ENCODE measurements at regions not wholly inside any gene's neighbourhood (a gene's known extent, or its start where the extent isn't known, plus 50 kb on each side); places are given as distances from the start of the nearest gene placed in this dataset.

- Histone ChIP-seq H3K4me2 (no peak overlapping the region), H3K9me3 (ENCODE audit: low read depth) (no peaks in the 10 kb centered on the region), H3K79me2 (ENCODE audit: low read depth) (no peaks in the 10 kb centered on the region), H2AFZ (replicated peaks) (no peak overlapping the region), H3K4me3 (no peak overlapping the region), H3K4me1 (no peaks in the 10 kb centered on the region), H3K36me3 (no peaks in the 10 kb centered on the region), H3F3A (ENCODE audit: low read depth) (no peaks in the 10 kb centered on the region), H3K9ac (no peak overlapping the region), H3K27ac (no peak overlapping the region), H3K27me3 (no peaks in the 10 kb centered on the region), H4K20me1 (ENCODE audit: low read depth) (no peaks in the 10 kb centered on the region)
- Mint-ChIP-seq H3K4me3 (no peak overlapping the region), H3K27ac (no peak overlapping the region), H3K27me3 (ENCODE audit: insufficient read depth, low read depth) (peaks cover 2% of the 10 kb centered on the region), H3K36me3 (no peaks in the 10 kb centered on the region), H3K9me3 (no peaks in the 10 kb centered on the region), H3K4me1 (no peaks in the 10 kb centered on the region)
- TF ChIP-seq CTCF (IDR thresholded peaks at IDR 0.05) (no peak), EZH2 (IDR thresholded peaks at IDR 0.05) (no peak), EZH2phosphoT487 (IDR thresholded peaks at IDR 0.05) (no peak)
- no peak for DNase-seq (ENCODE audit: low spot score)
Observed at GRCh38 chr10:8951440-8952089, 897.1 kb downstream of the GATA3 start.

- Histone ChIP-seq H3K27me3 (no peaks in the 10 kb centered on the region), H3K9ac (no peak overlapping the region), H3K79me2 (ENCODE audit: low read depth) (no peaks in the 10 kb centered on the region), H3K4me1 (no peaks in the 10 kb centered on the region), H3F3A (ENCODE audit: low read depth) (no peaks in the 10 kb centered on the region), H3K36me3 (no peaks in the 10 kb centered on the region), H3K27ac (no peak overlapping the region), H4K20me1 (ENCODE audit: low read depth) (no peaks in the 10 kb centered on the region), H3K9me3 (ENCODE audit: low read depth) (no peaks in the 10 kb centered on the region), H3K4me2 (no peak overlapping the region), H3K4me3 (no peak overlapping the region), H2AFZ (replicated peaks) (no peak overlapping the region)
- H3K9me3 Mint-ChIP-seq, result no peaks in the 10 kb centered on the region
- no peak overlapping the region for H3K4me3 Mint-ChIP-seq
- no peaks in the 10 kb centered on the region for H3K36me3 Mint-ChIP-seq
- no peak overlapping the region for H3K27ac Mint-ChIP-seq
- DNase-seq (ENCODE audit: low spot score), result no peak
- peaks cover 2% of the 10 kb centered on the region for H3K27me3 Mint-ChIP-seq (ENCODE audit: insufficient read depth, low read depth)
- no peak for TF ChIP-seq EZH2 (IDR thresholded peaks at IDR 0.05)
- TF ChIP-seq CTCF (IDR thresholded peaks at IDR 0.05), result no peak
- no peak for TF ChIP-seq EZH2phosphoT487 (IDR thresholded peaks at IDR 0.05)
- no peaks in the 10 kb centered on the region for H3K4me1 Mint-ChIP-seq
Observed at GRCh38 chr10:8956400-8956799, 901.9 kb downstream of the GATA3 start.

GRCh38 chr10:8962249-8962648 is 907.8 kb downstream of the GATA3 start:
- no peaks in the 10 kb centered on the region for H3K4me1 Mint-ChIP-seq
- DNase-seq (ENCODE audit: low spot score), result no peak
- Histone ChIP-seq H3K79me2 (ENCODE audit: low read depth) (no peaks in the 10 kb centered on the region), H3K4me3 (no peak overlapping the region), H3F3A (ENCODE audit: low read depth) (no peaks in the 10 kb centered on the region), H3K4me2 (no peak overlapping the region), H3K9ac (no peak overlapping the region), H4K20me1 (ENCODE audit: low read depth) (no peaks in the 10 kb centered on the region), H3K27ac (no peak overlapping the region), H2AFZ (replicated peaks) (no peak overlapping the region), H3K9me3 (ENCODE audit: low read depth) (no peaks in the 10 kb centered on the region), H3K27me3 (no peaks in the 10 kb centered on the region), H3K36me3 (no peaks in the 10 kb centered on the region), H3K4me1 (no peaks in the 10 kb centered on the region)
- H3K4me3 Mint-ChIP-seq, result no peak overlapping the region
- no peaks in the 10 kb centered on the region for H3K9me3 Mint-ChIP-seq
- TF ChIP-seq CTCF (IDR thresholded peaks at IDR 0.05) (no peak), EZH2phosphoT487 (IDR thresholded peaks at IDR 0.05) (no peak), EZH2 (IDR thresholded peaks at IDR 0.05) (no peak)
- peaks cover 3% of the 10 kb centered on the region for H3K27me3 Mint-ChIP-seq (ENCODE audit: insufficient read depth, low read depth)
- H3K36me3 Mint-ChIP-seq, result no peaks in the 10 kb centered on the region
- no peak overlapping the region for H3K27ac Mint-ChIP-seq

Measured in neural progenitor cell (in vitro differentiated cells).